ENCODE measurements at regions not wholly inside any gene's neighbourhood (a gene's known extent, or its start where the extent isn't known, plus 50 kb on each side); places are given as distances from the start of the nearest gene placed in this dataset.

- TF ChIP-seq MEIS1 (CRISPR knock-in tag; IDR thresholded peaks at IDR 0.05; ENCODE audit: borderline replicate concordance): peak; percentile 91
- TF ChIP-seq SP7 (tag by site-specific recombination; IDR thresholded peaks at IDR 0.05): no peak
- CTCF ChIA-PET: no interaction called here
- no peak overlapping the region for H3K4me3 ChIP-seq (ENCODE audit: low read depth, low read length)
- no peaks in the 10 kb centered on the region for H3K4me1 ChIP-seq (ENCODE audit: control insufficient read depth, insufficient read depth, low read length)
- POLR2A ChIA-PET: no interaction called here
- H3K9me3 ChIP-seq (ENCODE audit: control insufficient read depth, insufficient read depth, low read depth, low read length): no peaks in the 10 kb centered on the region; the same call in 1 of the 2 replicates
- H3K36me3 ChIP-seq (ENCODE audit: control insufficient read depth in 2 of 2, insufficient read depth in 1 of 2, low read length in 2 of 2): no peaks in the 10 kb centered on the region
- H3K27ac ChIP-seq (ENCODE audit: extremely low read depth, low read depth, low read length): no peak overlapping the region
These were observed 941.0 kb upstream of the CHORDC1 start for GRCh38 chr11:91163619-91164451.

- TF ChIP-seq SCRT1 (tag by site-specific recombination; IDR thresholded peaks at IDR 0.05; ENCODE audit: borderline replicate concordance) (no peak), ZNF341 (tag by site-specific recombination; IDR thresholded peaks at IDR 0.05; ENCODE audit: low read depth) (no peak), ZNF311 (tag by site-specific recombination; IDR thresholded peaks at IDR 0.05; ENCODE audit: borderline replicate concordance) (no peak), ZFP41 (tag by site-specific recombination; IDR thresholded peaks at IDR 0.05; ENCODE audit: borderline replicate concordance) (no peak), ZNF433 (tag by site-specific recombination; IDR thresholded peaks at IDR 0.05; ENCODE audit: low read depth) (no peak), ZNF394 (tag by site-specific recombination; IDR thresholded peaks at IDR 0.05; ENCODE audit: borderline replicate concordance) (no peak), ZNF549 (tag by site-specific recombination; IDR thresholded peaks at IDR 0.05) (no peak), EGR2 (tag by site-specific recombination; IDR thresholded peaks at IDR 0.05; ENCODE audit: low read depth) (no peak), ZNF785 (tag by site-specific recombination; IDR thresholded peaks at IDR 0.05) (no peak), ZNF660 (tag by site-specific recombination; IDR thresholded peaks at IDR 0.05) (no peak), ZNF404 (tag by site-specific recombination; IDR thresholded peaks at IDR 0.05) (no peak), TCF7L2 (IDR thresholded peaks at IDR 0.05; ENCODE audit: borderline replicate concordance, low read depth, low read length) (no peak), ZNF555 (tag by site-specific recombination; conservative IDR thresholded peaks at IDR 0.05) (no peak)
- no peaks in the 10 kb centered on the region for H3K36me3 ChIP-seq (ENCODE audit: control insufficient read depth in 2 of 2, insufficient read depth in 1 of 2, low read length in 2 of 2)
- H3K4me3 ChIP-seq (ENCODE audit: low read depth, low read length): no peak overlapping the region
- CTCF ChIA-PET: no interaction called here
- no peak overlapping the region for H3K27ac ChIP-seq (ENCODE audit: extremely low read depth, low read depth, low read length)
- POLR2A ChIA-PET: no interaction called here
- no peaks in the 10 kb centered on the region; the same call in 1 of the 2 replicates for H3K9me3 ChIP-seq (ENCODE audit: control insufficient read depth, insufficient read depth, low read depth, low read length)
- no peaks in the 10 kb centered on the region for H3K4me1 ChIP-seq (ENCODE audit: control insufficient read depth, insufficient read depth, low read length)
These were observed 937.8 kb upstream of the CHORDC1 start for GRCh38 chr11:91160661-91161060.

GRCh38 chr11:91158891-91159537, 936.2 kb upstream of the CHORDC1 start:
- H3K27ac ChIP-seq (ENCODE audit: extremely low read depth, low read depth, low read length): no peak overlapping the region
- POLR2A ChIA-PET: no interaction called here

More at GRCh38 chr11:91158891-91159537, 936.2 kb upstream of the CHORDC1 start:
- Histone ChIP-seq H3K4me3 (ENCODE audit: low read depth, low read length) (no peak overlapping the region), H3K36me3 (ENCODE audit: control insufficient read depth in 2 of 2, insufficient read depth in 1 of 2, low read length in 2 of 2) (no peaks in the 10 kb centered on the region), H3K4me1 (ENCODE audit: control insufficient read depth, insufficient read depth, low read length) (no peaks in the 10 kb centered on the region), H3K9me3 (ENCODE audit: control insufficient read depth, insufficient read depth, low read depth, low read length) (no peaks in the 10 kb centered on the region)
- TF ChIP-seq EGR2 (tag by site-specific recombination; IDR thresholded peaks at IDR 0.05; ENCODE audit: low read depth) (no peak), ZNF560 (tag by site-specific recombination; IDR thresholded peaks at IDR 0.05; ENCODE audit: borderline replicate concordance) (no peak), ZFP41 (tag by site-specific recombination; IDR thresholded peaks at IDR 0.05; ENCODE audit: borderline replicate concordance) (no peak), ZNF202 (tag by site-specific recombination; IDR thresholded peaks at IDR 0.05; ENCODE audit: borderline replicate concordance) (no peak), ZNF843 (tag by site-specific recombination; IDR thresholded peaks at IDR 0.05) (no peak), ZNF548 (tag by site-specific recombination; IDR thresholded peaks at IDR 0.05) (no peak), GLI2 (tag by site-specific recombination; IDR thresholded peaks at IDR 0.05; ENCODE audit: borderline replicate concordance, low read depth) (no peak), ZNF488 (tag by site-specific recombination; IDR thresholded peaks at IDR 0.05) (no peak), ZNF19 (tag by site-specific recombination; IDR thresholded peaks at IDR 0.05; ENCODE audit: low read depth) (no peak), ZNF76 (tag by site-specific recombination; IDR thresholded peaks at IDR 0.05; ENCODE audit: borderline replicate concordance, low read depth) (no peak)
- CTCF ChIA-PET: interaction anchor here (0.7 kb wide), 1 partner anchor 1896 kb away, joined by 3 read pairs; no protein-coding TSS in a partner anchor
